BJ (cell line): ENCODE measurements at regions not wholly inside any gene's neighbourhood (a gene's known extent, or its start where the extent isn't known, plus 50 kb on each side); places are given as distances from the start of the nearest gene placed in this dataset.

Experiments used
- CTCF ChIA-PET: fragments of 350-600 bp; formaldehyde crosslinking; extraction: SDS; loops from one replicate; lab custom pipeline; 2021; ENCODE audit warnings: antibody characterized with exemption, inconsistent platforms; lab: Yijun Ruan, JAX
- POLR2A ChIA-PET: fragments of 300-600 bp; sonication (Branson Sonifier 250); formaldehyde crosslinking; extraction: SDS; loops from one replicate; lab custom pipeline; 2021; ENCODE audit warnings: antibody characterized with exemption; lab: Charles Lee
- DNase-seq: peaks from one replicate; pipeline ENCODE4 v3.0.0-alpha.2; 2011; ENCODE audit warnings: low read depth
- H3K27me3 ChIP-seq: 2 replicates; pipeline ENCODE4 v1.6.0; 2011; ENCODE audit warnings: low read length; ENCODE audit not compliant: control insufficient read depth, insufficient read depth
- H3K36me3 ChIP-seq: 2 replicates; pipeline ENCODE4 v1.5.1; 2011; ENCODE audit warnings: low read length; ENCODE audit not compliant: control insufficient read depth, insufficient read depth
- H3K4me3 ChIP-seq: 2 replicates; pipeline ENCODE4 v1.5.1; 2011; ENCODE audit warnings: low read depth, mild to moderate bottlenecking, control low read depth, low read length
- TF ChIP-seq, protein P1 (sequence below): IDR thresholded peaks from 2 replicates; pipeline ENCODE4 v1.5.1; 2011; ENCODE audit warnings: low read depth, mild to moderate bottlenecking, control low read depth, inconsistent platforms, low read length, moderate library complexity; ENCODE audit not compliant: insufficient read depth

DNA sequence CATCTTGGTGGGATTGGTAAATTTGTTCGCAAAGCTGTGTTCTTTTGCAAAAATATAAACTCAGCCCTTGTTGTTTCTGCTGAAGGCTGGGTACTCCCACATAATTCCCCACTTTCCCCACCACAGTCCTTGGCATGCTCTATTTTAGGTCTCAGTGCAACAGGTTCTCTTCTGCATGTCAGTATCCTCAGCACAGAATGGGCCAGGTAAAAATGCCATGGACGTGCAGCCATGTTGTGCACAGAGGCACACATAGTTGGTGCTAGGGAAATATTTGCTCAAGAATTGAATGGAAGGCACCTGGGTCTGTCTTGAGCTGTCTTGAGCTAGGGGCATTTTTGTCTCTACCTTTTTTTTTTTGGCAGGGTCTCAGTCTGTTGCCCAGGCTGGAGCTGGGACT, 87.8 kb upstream of the LHX5 start:
- CTCF ChIA-PET = no interaction called here

DNA sequence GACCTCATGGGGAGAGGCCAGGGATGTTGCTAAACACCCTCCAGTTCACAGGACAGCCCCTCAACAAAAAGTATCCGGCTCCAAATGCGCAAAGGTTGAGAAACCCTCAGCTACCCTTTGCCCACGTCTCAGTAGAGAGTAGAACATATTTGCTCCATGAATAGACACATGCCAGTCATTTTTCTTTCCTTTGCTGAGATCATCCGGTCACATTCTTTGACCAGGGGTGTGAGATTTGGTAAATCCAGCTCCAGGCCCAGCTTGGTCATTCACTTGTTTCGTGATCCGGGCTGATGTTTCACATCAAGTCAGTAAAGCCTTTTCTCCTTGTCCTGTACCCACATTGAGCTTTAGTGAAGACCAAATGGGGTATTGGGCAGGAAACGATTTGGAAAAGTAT, 83.6 kb upstream of the LHX5 start:
- CTCF ChIA-PET = no interaction called here
- POLR2A ChIA-PET = no interaction called here

More for the DNA sequence above, 87.8 kb upstream of the LHX5 start:
- H3K4me3 ChIP-seq = no peak overlapping the region
- TF ChIP-seq, protein P1, sequence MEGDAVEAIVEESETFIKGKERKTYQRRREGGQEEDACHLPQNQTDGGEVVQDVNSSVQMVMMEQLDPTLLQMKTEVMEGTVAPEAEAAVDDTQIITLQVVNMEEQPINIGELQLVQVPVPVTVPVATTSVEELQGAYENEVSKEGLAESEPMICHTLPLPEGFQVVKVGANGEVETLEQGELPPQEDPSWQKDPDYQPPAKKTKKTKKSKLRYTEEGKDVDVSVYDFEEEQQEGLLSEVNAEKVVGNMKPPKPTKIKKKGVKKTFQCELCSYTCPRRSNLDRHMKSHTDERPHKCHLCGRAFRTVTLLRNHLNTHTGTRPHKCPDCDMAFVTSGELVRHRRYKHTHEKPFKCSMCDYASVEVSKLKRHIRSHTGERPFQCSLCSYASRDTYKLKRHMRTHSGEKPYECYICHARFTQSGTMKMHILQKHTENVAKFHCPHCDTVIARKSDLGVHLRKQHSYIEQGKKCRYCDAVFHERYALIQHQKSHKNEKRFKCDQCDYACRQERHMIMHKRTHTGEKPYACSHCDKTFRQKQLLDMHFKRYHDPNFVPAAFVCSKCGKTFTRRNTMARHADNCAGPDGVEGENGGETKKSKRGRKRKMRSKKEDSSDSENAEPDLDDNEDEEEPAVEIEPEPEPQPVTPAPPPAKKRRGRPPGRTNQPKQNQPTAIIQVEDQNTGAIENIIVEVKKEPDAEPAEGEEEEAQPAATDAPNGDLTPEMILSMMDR = no peak
- H3K36me3 ChIP-seq = no peaks in the 10 kb centered on the region
- POLR2A ChIA-PET = no interaction called here
- DNase-seq = no peak
- no peaks in the 10 kb centered on the region for H3K27me3 ChIP-seq

DNA sequence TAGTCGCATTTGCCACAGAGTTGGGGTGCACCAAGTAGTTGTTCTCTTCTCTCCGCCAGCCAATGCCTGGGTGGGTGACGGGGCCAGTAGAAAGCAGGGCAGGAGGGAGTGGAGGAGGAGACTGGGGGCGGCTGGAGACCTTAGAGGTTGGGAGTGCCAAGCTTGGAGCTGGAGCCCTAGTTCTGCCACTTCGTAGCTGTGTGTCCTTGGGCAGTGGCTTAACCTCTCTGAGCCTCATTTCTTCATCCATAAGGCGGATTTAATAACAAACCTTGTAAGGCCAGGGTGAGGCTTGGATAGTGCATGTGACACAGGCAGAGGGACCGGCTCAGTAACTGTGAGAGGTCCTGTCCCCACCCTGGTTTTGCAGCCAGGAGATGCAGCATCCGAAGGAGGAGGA, 81.1 kb upstream of the LHX5 start:
- no peaks in the 10 kb centered on the region for H3K27me3 ChIP-seq
- ChIA-PET CTCF (no interaction called here), POLR2A (no interaction called here)
- no peak overlapping the region for H3K4me3 ChIP-seq
- TF ChIP-seq, protein P1 = no peak
- no peaks in the 10 kb centered on the region for H3K36me3 ChIP-seq
- no peak for DNase-seq

More for the DNA sequence above, 83.6 kb upstream of the LHX5 start:
- H3K27me3 ChIP-seq = no peaks in the 10 kb centered on the region
- TF ChIP-seq, protein P1 = no peak
- no peak overlapping the region for H3K4me3 ChIP-seq
- no peak for DNase-seq
- no peaks in the 10 kb centered on the region for H3K36me3 ChIP-seq

DNA sequence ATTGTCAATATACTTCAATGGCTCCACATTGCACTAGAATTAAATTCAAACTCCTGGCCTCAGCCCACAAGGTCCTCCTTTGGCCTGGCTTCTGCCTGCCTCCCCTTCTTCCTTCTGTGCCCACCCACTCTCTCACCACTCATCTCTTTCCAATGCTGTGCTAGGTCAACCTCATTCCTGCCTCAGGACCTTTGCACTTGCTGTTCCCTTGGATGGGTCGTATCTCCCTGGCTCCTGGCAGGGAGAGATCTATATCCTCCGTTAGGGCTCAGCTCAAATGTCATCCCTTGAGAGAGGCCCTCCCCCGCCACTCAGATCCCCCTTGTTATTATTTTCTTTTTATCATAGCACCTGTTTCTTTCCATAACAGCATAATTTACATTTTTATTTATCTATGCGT, 79.9 kb upstream of the LHX5 start:
- ChIA-PET POLR2A (no interaction called here), CTCF (interaction anchor here (0.7 kb wide), 1 partner anchor 141 kb away, joined by 6 read pairs; no protein-coding TSS in a partner anchor)
- no peaks in the 10 kb centered on the region for H3K27me3 ChIP-seq
- H3K4me3 ChIP-seq = no peak overlapping the region
- H3K36me3 ChIP-seq = no peaks in the 10 kb centered on the region
- DNase-seq = no peak
- TF ChIP-seq, protein P1 = no peak

DNA sequence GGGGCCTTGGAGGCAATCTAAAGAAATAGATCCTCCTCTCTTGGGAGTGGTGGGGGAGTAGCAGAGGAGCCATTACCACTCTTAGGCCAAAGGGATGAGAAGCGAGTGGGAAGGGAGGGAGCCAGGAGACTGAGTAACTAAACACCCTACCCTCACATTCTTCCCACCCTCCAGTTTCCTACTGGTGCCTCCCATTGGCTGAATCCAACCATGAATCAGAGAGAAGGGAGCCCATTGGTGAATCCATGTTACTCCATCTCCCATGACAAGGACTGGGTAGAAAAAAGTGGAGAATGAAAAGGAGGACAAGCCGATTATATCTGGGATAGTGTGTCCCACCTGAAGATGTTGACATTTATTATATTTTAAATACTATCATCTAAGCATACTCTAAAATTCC, 76.8 kb upstream of the LHX5 start:
- ChIA-PET CTCF (no interaction called here), POLR2A (no interaction called here)
- H3K4me3 ChIP-seq = no peak overlapping the region
- no peaks in the 10 kb centered on the region for H3K27me3 ChIP-seq
- no peak for DNase-seq
- TF ChIP-seq, protein P1 = no peak
- H3K36me3 ChIP-seq = no peaks in the 10 kb centered on the region
